ENCODE measurements at regions not wholly inside any gene's neighbourhood (a gene's known extent, or its start where the extent isn't known, plus 50 kb on each side); places are given as distances from the start of the nearest gene placed in this dataset.
"Not testable (repeated sequence)": the region's sequence is repeated elsewhere in the genome, so short reads cannot be mapped to it uniquely, and the experiment has no call there.

DNA sequence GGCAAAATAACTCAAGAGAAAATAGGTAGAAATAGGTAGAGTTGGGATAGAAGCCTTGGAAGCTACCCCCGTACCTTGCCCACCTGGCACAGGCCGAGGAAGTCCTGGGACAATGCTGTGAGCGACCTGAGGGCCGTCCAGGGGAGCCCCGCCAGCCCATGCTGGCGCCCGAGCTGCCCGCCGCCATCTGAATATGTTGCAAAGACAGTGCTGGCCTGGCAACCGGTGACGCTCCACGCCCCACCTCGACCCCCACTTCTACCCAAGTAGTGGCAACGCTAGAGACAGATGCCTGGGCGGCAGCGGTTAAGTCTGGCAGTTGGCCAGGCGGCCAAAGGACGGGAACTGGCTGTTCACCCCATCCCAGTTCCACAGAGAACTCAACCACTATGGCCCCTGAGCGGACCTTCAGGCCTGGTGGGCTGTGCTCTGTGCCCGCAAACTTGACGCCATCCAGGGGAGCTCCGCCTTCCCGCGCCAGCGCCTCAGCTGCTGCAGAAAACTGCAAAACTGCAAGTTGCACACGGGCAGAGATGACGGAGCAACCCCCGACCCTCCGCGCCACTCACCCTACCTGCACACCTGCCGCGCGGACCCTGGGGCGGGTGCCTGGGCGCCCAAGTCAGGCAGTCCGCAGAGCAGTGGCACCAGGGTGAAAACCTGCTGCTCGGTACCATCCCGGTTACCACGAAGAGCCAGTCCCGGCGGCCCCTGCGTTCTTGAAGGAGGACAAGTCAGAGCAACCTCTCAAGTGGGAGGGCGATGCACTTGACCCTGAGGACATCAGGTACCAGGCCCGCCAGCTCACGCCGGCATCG, 917.0 kb downstream of the FOXD4L5 start:
- TF ChIP-seq, protein P1, sequence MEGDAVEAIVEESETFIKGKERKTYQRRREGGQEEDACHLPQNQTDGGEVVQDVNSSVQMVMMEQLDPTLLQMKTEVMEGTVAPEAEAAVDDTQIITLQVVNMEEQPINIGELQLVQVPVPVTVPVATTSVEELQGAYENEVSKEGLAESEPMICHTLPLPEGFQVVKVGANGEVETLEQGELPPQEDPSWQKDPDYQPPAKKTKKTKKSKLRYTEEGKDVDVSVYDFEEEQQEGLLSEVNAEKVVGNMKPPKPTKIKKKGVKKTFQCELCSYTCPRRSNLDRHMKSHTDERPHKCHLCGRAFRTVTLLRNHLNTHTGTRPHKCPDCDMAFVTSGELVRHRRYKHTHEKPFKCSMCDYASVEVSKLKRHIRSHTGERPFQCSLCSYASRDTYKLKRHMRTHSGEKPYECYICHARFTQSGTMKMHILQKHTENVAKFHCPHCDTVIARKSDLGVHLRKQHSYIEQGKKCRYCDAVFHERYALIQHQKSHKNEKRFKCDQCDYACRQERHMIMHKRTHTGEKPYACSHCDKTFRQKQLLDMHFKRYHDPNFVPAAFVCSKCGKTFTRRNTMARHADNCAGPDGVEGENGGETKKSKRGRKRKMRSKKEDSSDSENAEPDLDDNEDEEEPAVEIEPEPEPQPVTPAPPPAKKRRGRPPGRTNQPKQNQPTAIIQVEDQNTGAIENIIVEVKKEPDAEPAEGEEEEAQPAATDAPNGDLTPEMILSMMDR (conservative IDR thresholded peaks at IDR 0.05) = not testable (repeated sequence)
- not testable (repeated sequence) for TF ChIP-seq ZFX (IDR thresholded peaks at IDR 0.05)

All from C4-2B (cell line).